Suppressor macrophage treated with lipopolysaccharide for 1 hour (primary cell): ENCODE measurements at regions not wholly inside any gene's neighbourhood (a gene's known extent, or its start where the extent isn't known, plus 50 kb on each side); places are given as distances from the start of the nearest gene placed in this dataset.
"Not testable (repeated sequence)": the region's sequence is repeated elsewhere in the genome, so short reads cannot be mapped to it uniquely, and the experiment has no call there.

Experiments
- DNase-seq, 3 donors: peaks; one replicate each; pipeline ENCODE4 v3.0.0-alpha.2; 2020 to 2022

GRCh38 chr9:18237776-18238175 is 236.2 kb upstream of the ADAMTSL1 start:
- no peak for DNase-seq

- DNase-seq = peak in 1 of 3 donors; percentile 5
Measured at GRCh38 chr9:18238254-18238653, 235.7 kb upstream of the ADAMTSL1 start.

GRCh38 chr9:18238752-18239447 is 235.1 kb upstream of the ADAMTSL1 start:
- DNase-seq = no peak

GRCh38 chr9:18240213-18240612 is 233.7 kb upstream of the ADAMTSL1 start:
- no peak for DNase-seq

- no peak for DNase-seq
Measured at GRCh38 chr9:18245911-18246310, 228.0 kb upstream of the ADAMTSL1 start.

GRCh38 chr9:18250053-18250452 is 223.9 kb upstream of the ADAMTSL1 start:
- no peak for DNase-seq

GRCh38 chr9:18253950-18254349 is 220.0 kb upstream of the ADAMTSL1 start:
- no peak for DNase-seq

GRCh38 chr9:18255158-18255629 is 218.8 kb upstream of the ADAMTSL1 start:
- peak; percentile 79 to 86 (median 85) for DNase-seq

GRCh38 chr9:18255747-18256146 is 218.2 kb upstream of the ADAMTSL1 start:
- DNase-seq = no peak

- DNase-seq = no peak
Measured at GRCh38 chr9:18256568-18256967, 217.4 kb upstream of the ADAMTSL1 start.

- no peak for DNase-seq
Measured at GRCh38 chr9:18260521-18260920, 213.4 kb upstream of the ADAMTSL1 start.

- DNase-seq = no peak
Measured at GRCh38 chr9:18261181-18261580, 212.8 kb upstream of the ADAMTSL1 start.

- peak in 1 of 3 donors; percentile 6 for DNase-seq
Measured at GRCh38 chr9:18263377-18263776, 210.6 kb upstream of the ADAMTSL1 start.

- DNase-seq = no peak
Measured at GRCh38 chr9:18268381-18268780, 205.6 kb upstream of the ADAMTSL1 start.

GRCh38 chr9:18269561-18269960 is 204.4 kb upstream of the ADAMTSL1 start:
- DNase-seq = no peak

- peak in 1 of 3 donors; percentile 14 for DNase-seq
Measured at GRCh38 chr9:18274693-18275092, 199.3 kb upstream of the ADAMTSL1 start.

GRCh38 chr9:18275313-18275990 is 198.5 kb upstream of the ADAMTSL1 start:
- DNase-seq = no peak

GRCh38 chr9:18281291-18281690 is 192.7 kb upstream of the ADAMTSL1 start:
- DNase-seq = peak in 1 of 3 donors; percentile 12

- DNase-seq = no peak
Measured at GRCh38 chr9:18294229-18294628, 179.7 kb upstream of the ADAMTSL1 start.

GRCh38 chr9:18296702-18297055 is 177.3 kb upstream of the ADAMTSL1 start:
- no peak for DNase-seq

GRCh38 chr9:18297056-18297841 is 176.7 kb upstream of the ADAMTSL1 start:
- DNase-seq = no peak

- no peak for DNase-seq
Measured at GRCh38 chr9:18299449-18299848, 174.5 kb upstream of the ADAMTSL1 start.

- DNase-seq = not testable (repeated sequence)
Measured at GRCh38 chr9:18305167-18305806, 168.7 kb upstream of the ADAMTSL1 start.
